HEK293T (cell line): ENCODE measurements at regions not wholly inside any gene's neighbourhood (a gene's known extent, or its start where the extent isn't known, plus 50 kb on each side); places are given as distances from the start of the nearest gene placed in this dataset.

Source experiments
- BHLHE40 ChIP-seq: fragments of 450-650 bp; IDR thresholded peaks from 2 replicates; pipeline ENCODE4 v1.6.1; 2016; ENCODE audit warnings: mild to moderate bottlenecking, moderate library complexity, borderline replicate concordance
- ELF4 ChIP-seq: fragments of 450-650 bp; IDR thresholded peaks from 2 replicates; pipeline ENCODE4 v1.6.1; 2017; ENCODE audit warnings: antibody characterized with exemption
- FOXA1 ChIP-seq: fragments of 450-650 bp; IDR thresholded peaks from 2 replicates; pipeline ENCODE4 v1.6.1; 2016; ENCODE audit warnings: mild to moderate bottlenecking
- FOXM1 ChIP-seq: fragments of 450-650 bp; IDR thresholded peaks from 2 replicates; pipeline ENCODE4 v1.6.1; 2017; ENCODE audit warnings: mild to moderate bottlenecking, borderline replicate concordance
- HDGF ChIP-seq: fragments of 450-650 bp; IDR thresholded peaks from 2 replicates; pipeline ENCODE4 v1.6.1; 2017; ENCODE audit warnings: antibody characterized with exemption, borderline replicate concordance
- LEF1 ChIP-seq: fragments of 450-650 bp; IDR thresholded peaks from 2 replicates; pipeline ENCODE4 v1.6.1; 2017; ENCODE audit warnings: mild to moderate bottlenecking, borderline replicate concordance
- PKNOX1 ChIP-seq: fragments of 450-650 bp; IDR thresholded peaks from 2 replicates; pipeline ENCODE4 v1.6.1; 2016
- SP1 ChIP-seq: fragments of 450-650 bp; IDR thresholded peaks from 2 replicates; pipeline ENCODE4 v1.6.1; 2017
- SUZ12 ChIP-seq: fragments of 450-650 bp; IDR thresholded peaks from 2 replicates; pipeline ENCODE4 v1.6.1; 2016; ENCODE audit warnings: mild to moderate bottlenecking
- ZNF384 ChIP-seq: fragments of 450-650 bp; IDR thresholded peaks from 2 replicates; pipeline ENCODE4 v1.6.1; 2016

DNA sequence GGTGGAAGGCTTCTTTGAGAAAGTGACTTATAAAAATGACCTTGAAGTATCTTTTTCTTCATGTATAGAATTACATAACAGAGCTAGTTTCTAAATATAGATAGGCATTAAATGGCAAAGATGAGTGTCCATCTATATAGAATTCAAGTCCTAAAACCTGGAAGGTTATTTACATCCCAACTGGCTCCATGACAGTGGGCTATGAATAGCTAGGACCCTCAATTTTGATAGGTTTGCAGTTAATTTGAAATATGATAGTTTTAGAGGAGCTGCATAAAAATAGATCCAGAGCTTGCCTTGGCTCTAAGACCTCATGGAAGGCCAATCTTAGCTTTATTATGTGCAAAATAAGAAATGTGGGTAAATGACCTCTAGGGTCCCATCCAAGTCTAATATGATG is 310.6 kb upstream of the CITED2 start:
- TF ChIP-seq FOXA1 (no peak), HDGF (no peak), ZNF384 (no peak), LEF1 (no peak), ELF4 (no peak), BHLHE40 (no peak), SP1 (no peak), PKNOX1 (no peak), FOXM1 (no peak), SUZ12 (no peak)
